NCI-H1092 treated with DMSO at 0.1 percent for 48 hours (cell line): ENCODE measurements at regions not wholly inside any gene's neighbourhood (a gene's known extent, or its start where the extent isn't known, plus 50 kb on each side); places are given as distances from the start of the nearest gene placed in this dataset.
"Not testable (repeated sequence)": the region's sequence is repeated elsewhere in the genome, so short reads cannot be mapped to it uniquely, and the experiment has no call there.

Source experiments
- DNase-seq: peaks from one replicate; lab custom pipeline; 2025; lab: John Stamatoyannopoulos, UW

DNA sequence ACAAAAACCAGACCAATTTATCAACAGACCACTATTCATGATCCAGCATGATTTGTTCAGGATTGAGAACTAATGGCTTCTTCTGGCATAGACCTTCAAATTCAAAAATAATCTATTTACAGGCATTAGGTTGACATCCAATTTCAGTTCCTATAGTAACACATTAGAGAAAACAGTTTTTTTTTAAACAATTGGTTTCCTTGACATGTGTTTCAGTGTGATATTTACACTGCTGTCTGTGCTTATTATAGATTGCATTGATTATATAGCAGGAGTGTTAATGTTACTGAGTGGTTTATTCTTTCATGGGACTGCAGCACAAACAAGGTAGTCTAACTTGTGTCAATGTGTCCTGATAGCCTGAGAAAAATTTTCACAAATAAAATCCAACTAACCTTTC is 579.3 kb downstream of the PLOD2 start:
- DNase-seq = no peak

DNA sequence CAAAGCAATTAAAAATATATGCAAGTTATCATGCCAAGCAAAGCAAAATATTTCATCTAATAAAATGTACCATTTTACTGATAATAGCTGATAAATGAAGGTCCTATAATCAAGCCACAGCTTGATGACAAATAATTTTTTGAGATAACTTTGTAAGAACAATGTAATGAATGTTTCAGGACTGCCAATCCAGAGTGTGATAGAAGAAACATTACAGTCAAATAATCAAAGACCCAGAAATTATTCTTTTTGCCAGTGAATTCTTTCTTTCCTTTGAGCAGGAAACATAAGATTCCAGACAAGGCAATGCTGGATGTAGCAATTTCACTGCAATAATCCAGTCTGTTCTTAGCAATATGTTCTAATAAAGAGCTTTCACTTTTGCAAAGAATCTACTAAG is 556.1 kb downstream of the PLOD2 start:
- DNase-seq = no peak

DNA sequence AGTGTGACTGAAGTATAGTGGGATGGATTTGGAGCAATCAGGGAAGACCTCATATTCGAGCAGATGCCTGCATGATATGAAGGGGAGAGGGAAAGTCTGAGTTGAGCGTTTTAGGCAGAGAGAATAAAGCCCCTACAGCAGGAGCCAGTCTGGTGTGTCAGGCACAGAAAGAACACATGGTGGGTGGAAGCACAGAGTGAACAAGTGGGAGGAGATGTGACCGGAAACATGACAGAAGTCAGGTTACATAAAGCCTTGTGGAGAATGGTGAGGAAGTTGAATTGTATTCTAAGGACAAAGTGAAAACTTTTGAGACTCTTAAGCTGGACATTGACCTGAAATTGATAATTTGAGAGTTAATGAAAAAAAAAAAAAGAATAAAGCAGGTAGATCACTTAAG is 541.0 kb downstream of the PLOD2 start:
- no peak for DNase-seq

DNA sequence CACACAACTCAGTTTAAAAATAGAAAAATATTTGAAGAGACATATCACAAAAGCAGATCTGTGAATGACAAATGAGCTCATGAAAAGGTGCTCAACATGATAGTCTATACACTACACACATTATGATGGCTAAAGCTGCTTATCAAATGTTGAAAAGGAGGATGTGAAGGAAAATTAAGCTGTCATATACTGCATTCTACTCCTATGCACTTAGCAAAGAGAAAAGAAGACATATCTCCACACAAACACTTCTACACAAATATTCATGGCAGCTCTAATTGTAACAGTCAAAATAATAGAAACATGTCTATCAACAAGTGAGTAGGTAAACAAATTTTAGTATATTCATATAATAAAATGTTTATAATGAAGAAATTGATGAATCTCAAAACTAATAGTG is 540.5 kb downstream of the PLOD2 start:
- DNase-seq = no peak

DNA sequence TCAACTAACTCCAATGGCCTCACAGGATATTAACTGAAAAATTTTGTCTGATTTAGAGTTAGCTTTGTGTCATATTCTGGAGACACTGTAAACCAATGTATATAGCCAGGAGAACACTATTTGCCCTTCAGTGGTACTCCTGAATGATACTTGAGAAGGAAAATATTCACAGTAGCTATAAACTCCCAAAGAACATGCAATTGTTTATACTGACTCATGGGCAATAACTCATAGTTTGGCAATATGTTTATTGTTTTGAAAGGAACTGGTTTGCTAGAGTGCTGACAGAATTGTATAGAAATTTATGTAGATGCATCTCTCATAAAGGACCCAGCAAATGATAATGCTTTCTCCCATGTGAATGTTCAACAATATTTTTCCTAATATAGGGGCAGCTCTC is 537.6 kb downstream of the PLOD2 start:
- DNase-seq = no peak

DNA sequence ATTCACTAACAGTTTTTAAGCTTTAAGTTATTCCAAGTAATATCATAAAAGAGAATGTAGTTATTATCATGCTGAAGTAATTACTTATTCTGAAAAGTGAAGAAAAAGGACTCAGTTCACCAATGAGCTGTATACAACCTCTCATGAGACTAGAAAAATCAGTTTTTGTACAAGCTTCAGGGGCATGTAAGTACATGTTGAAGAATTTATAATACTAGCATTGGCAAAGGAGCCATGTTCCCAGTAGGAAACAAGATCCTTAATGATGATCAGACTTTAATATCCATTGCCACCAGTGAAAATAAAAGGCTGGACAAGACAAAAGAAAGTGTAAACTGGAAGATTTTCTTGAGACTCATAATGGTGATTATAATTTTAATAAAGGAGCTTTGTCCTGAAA is 532.8 kb downstream of the PLOD2 start:
- no peak for DNase-seq

DNA sequence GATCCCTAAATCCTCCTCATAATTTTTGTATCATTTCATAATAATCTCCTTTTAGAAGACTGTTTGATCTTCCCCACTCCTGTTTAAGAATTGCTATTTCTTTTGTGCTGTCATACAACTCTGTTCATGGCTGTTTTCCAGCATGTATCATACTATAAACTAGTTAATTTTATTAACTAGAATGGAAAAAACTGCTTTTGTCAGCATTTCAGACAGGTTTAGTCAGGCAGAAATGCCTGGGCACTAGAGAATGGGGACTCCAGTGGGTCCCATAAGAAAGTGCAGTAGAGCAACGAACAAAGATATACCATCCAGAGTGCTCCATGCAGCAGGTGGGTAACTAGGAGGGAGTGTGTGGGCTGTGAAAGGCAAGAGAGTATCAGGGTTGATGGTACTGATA is 523.9 kb downstream of the PLOD2 start:
- DNase-seq = no peak

DNA sequence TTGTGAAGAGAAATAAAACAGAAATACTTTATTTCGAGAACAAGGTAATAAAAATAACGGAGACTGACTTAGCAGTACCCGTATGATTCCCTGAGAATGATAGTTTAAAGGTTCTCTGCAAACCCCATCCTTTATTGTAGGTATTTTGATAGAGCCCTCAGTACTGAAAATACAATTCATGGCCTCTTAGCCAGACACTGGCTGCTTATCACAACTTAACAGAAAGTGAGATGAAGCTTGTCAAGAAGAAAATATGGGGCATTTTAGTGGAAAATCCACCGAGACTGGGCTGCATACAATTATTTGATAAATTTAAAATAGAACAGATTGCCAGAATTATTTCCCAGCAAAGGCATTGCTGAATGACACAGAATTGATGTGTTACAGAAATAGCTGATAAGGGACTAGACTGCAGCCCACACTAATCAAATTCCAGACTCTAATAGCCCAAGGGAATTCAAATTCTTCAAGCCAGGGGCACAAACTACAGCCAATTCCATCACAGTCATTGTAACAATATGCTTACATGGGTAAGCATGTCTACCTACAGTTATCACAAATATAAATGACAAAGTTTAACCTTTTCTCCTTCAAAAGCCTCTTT is 521.9 kb downstream of the PLOD2 start:
- DNase-seq = no peak

DNA sequence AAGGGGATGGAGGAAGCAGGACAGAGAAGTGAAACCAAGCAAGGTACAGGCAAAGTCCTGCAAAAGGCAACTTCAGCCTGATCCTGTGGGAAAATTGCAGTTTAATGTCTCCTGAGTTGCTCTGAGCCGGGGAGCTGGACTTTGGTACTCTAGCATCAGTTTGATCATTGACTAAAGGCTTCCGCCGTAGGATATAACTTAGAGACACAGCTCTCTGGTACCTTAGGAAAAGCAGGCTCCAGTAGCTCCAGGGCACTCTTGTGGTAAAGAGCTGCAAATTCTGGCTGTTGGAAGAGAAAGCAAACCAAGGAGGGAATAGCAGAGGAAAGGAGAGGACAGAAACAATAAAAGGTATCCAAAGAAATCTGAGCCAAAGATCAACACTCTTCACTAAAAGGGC is 521.1 kb downstream of the PLOD2 start:
- no peak for DNase-seq

DNA sequence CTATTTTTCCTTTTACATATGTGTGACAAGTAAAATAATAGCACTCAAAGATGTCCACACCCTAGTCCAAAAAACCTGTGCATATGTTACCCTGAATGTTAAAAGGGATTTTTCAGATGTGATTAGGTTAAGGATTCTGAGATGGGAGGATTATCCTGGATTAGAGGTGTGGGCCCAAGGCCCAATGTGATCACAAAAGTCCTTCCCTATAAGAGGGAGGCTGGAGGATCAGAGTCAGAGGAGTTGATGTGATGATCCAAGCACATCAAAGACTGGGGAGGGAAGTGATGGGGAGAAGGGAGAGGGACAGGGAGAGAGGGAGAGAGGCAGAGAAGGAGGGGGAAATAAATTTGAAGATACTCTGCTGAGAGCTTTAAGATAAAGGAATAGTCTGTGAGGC is 512.6 kb downstream of the PLOD2 start:
- no peak for DNase-seq

DNA sequence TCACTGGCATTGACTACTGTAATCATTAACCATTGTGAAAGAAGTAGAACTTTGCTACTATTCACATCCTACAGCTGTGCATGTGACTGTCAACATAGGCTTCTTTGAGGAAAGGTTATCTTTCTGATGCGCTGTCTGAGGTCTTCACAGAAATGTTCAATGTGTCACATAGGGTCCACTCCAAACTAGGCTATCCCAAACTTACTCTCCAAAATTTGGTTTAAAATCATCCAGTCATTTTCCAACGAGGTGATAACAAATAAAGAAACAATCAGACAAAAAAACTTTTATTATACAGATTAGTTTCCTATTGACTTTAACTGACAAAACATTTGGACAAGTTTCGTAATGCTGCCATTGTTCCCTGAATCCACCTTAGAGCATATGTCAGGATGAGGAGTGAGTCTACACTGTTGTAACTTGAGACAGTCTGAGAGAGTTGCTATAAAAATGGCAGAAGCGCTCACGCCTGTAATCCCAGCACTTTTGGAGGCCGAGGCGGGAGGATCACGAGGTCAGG is 511.6 kb downstream of the PLOD2 start:
- no peak for DNase-seq

DNA sequence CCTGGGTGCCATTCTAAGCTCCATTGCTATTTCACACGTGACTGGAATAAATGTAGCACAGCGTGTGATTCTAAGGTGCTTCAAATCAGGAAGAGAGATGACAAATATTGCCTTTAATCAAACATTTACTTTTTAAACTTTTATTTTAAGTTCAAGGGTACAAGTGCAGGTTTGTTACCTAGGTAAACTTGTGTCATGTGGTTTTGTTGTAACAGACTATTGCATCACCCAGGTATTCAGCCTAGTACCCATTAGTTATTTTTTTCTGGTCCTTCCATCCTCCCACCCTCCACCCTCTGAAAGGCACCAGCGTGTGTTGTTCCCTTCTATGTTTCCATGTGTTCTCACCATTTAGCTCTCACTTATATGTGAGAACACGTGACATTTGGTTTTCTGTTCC is 510.8 kb downstream of the PLOD2 start:
- DNase-seq = no peak

DNA sequence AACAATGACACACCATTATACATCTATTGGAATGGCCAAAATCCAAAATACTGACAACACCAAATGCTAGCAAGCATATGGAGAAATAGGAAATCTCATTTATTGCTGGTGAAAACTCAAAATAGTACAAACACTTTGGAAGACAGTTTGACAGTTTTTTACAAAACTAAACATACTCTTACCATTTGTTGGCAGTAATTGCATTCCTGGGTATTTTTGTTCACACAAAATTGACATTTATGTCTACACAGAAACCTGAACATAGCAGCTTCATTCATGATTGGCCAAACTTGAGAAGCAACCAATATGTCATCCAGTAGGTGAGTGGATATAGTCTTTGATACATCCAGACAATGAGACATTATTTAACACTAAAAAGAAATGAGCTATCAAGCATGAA is 489.9 kb downstream of the PLOD2 start:
- DNase-seq = no peak

DNA sequence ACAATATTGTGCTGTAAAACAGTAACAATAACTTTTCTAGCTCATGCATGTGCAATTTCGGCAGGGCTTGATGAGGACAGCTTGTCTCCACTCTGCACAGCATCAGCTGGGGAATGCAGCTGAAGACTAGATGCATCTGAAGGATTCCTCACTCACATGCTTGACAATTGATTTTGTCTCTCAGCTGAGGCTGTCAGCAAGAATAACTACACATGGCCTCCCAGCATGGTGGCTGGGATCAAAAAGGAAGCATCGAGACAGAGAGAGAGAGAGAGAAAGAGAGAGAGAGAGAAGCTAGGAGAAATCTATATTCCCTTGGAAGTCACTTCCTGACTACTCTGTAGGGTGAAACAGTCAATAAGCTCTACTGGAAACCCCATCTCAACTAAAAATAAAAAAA is 487.1 kb downstream of the PLOD2 start:
- no peak for DNase-seq

DNA sequence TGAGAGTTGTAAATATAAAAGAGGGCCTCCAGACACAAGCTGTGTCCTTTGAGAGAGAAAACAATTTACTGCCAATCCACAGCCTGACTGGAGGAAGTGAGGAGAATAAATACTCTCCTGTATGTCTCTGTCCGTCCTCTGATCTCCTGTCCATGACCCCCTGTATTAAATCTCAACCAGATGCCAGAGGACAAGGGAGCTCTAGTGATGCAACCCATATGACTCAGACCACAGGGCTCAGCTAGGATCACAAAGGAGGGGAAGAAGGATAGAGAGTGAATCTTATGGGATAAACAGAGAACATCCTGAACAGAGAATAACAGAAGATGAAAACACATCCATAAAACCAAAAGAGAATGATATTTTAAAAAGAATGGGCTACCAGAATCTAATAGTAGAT is 482.6 kb downstream of the PLOD2 start:
- DNase-seq = no peak

DNA sequence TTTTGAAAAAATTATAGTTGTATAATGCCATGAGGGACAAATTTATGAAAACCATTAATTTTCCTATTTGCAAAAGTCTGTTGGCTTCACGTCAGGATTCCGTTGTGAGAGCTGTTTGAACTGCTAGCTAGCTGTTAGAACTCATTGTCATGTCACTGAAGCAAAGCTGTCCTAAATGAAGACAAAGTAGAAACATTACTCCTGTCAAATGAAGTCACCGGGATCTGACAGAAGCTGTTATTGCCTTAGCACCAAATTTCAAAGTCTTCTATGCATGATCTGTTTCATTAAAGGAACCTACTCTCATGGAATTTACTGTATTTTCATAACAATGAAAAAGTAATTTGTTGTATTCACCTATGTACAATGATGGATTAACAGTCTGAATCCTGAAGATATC is 479.8 kb downstream of the PLOD2 start:
- no peak for DNase-seq

DNA sequence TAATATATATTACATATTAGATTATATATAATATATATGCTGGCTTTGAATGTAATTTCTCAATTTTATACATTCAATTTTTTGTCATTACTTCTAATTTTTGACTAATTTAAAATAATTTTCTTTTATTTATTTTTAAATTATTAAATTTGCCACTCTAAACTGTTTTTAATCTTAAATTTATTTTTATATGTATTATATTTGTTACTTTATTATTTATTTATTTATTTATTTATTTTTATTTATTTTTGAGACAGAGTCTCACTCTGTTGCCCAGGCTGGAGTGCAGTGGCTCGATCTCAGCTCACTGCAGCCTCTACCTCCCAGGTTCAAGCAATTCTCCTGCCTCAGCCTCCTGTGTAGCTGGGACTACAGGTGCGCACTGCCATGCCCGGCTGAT is 473.0 kb downstream of the PLOD2 start:
- not testable (repeated sequence) for DNase-seq

DNA sequence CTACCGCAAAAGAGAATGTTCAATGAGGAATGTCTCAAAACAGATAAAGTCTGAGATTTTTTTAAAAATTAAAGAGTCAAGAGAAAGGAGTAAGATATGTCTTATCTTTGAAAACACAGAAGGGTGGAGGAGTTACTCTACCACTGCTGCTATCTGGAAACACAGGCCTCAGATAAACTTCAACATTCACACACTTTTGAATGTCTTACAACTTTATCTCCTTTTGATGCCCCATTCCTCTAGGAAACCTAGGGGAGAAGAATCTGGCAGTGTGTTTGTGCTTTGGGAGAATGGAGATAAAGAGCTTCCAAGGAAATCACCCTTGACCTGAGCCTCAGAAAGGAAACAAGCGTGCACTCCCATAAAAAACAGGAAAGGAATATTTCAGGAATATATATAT is 468.2 kb downstream of the PLOD2 start:
- no peak for DNase-seq

DNA sequence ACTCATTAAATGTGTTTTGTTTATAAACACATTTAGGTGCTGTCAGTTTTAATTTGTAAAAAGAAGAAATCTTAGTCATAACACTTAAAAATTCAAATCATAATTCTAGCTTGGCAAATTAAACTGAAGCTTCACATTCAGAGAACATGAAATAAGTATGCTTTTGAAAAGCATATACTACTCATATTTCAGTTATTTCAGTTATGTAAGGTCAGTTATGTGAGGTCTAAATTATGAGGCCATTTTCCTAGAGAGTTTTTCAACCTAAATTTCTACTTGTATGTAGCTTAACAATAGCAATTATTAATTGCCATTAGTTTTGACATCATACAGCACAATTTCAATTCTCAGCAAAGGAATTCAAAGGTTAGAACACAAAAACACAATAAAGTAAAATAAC is 465.0 kb downstream of the PLOD2 start:
- DNase-seq = no peak

DNA sequence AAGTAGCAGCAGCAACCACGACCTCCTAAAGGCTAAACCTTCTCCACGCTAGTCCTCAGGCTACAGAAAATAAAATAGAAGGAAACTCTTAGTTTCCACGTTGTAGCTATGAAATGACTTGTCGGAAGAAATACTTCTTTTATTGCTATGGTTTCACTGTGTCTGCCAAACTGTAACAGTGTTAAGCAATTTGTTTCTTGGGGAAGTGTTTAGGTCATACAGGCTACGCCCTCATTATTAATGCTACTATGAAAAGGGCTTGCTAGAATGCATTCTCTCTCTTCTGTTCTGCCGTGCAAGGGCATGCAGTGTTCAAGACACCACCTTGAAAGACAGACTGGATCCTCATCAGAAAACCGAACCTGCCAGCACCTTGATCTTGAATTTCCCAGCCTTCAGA is 462.7 kb downstream of the PLOD2 start:
- no peak for DNase-seq

DNA sequence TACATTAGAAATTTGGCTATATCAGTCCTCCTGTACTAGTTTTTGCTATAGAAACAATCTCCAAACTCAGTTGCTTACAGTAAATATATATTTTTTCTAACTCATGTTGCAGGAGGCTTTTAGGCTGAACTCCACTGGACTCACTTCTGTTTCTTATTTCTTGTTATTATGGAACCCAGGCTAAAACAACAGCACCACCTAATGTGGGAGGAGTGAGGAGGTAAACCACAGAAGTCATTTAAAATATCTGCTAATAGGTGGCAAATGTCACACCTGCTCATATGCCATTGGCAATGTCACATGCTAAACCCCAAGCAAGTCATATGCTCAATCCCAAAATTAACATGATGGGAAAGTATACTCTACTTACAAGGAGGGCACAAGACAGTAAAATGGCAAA is 462.2 kb downstream of the PLOD2 start:
- no peak for DNase-seq

DNA sequence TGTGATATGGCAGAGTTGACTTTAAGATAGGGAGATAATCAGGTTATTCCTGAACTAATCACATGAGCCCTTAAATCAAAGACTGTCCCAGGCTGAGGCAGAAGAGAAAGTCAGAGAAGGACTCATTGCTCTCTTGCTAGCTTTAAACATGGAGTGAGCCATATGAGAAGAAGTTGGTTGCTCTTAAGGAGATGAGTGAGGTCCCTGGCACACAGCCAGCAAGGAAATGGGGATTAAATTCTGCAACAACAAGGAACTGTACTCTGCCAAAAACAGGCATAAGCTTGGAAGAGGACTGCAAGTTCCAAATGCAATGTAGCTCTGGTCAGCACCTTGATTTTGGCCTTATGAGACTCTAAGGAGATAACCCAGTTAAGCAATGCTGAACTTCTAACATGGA is 457.0 kb downstream of the PLOD2 start:
- no peak for DNase-seq

DNA sequence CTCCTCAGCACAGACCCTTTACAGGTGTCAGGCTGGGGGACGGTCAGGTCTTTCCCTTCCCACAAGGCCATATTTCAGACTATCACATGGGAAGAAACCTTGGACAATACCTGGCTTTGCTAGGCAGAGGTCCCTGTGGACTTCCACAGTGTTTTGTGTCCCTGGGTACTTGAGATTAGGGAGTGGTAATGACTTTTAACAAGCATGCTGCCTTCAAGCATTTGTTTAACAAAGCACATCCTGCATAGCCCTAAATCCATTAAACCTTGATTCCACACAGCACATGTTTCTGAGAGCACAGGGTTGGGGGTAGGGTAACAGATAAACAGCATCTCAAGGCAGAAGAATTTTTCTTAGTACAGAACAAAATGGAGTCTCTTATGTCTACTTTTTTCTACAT is 451.2 kb downstream of the PLOD2 start:
- not testable (repeated sequence) for DNase-seq

DNA sequence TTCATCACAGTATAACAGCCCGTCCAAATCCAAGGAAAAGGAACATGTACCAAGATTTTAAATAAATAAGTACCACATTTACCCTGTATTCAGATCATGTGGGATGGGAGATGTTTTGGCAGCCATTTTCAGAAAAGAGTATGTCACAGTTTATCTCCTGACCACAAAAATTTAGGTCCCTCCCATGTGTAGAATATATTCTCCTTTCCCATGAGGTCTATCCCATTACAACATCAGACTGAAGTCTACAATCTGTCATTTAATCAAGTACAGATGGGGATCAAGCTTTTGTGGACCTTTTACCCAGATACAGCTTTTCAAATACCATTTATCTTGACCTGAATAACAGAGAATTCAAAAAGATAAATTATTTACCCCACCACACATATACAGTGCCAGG is 444.5 kb downstream of the PLOD2 start:
- no peak for DNase-seq

DNA sequence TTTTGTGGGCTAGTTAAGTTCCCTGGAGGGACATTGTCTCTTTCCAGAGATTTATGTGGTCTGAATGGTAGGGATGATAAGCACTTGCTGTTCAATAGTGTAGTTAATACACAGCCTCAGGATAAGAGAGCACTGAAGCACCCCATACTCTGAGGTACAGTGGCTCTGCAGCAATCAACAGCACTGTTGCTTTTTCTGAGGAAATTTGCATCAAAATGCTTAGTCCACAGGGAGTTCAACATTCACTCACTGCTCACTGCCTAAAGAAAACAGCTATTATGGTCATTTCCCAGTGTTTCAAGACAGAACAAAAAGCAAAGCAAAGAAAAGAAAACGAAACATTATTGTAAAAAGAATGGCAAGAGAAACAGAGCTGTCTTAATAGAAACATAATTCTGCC is 441.9 kb downstream of the PLOD2 start:
- DNase-seq = no peak
